GM12878 (cell line): ENCODE measurements at regions not wholly inside any gene's neighbourhood (a gene's known extent, or its start where the extent isn't known, plus 50 kb on each side); places are given as distances from the start of the nearest gene placed in this dataset.

Source experiments
- ATAC-seq: fragments of 200-7000 bp; cut with Tn5 transposase; 3 replicates; pipeline ENCODE4 v1.9.1; 2020; ENCODE audit warnings: mild to moderate bottlenecking, moderate library complexity
- BruUV-seq: library from RNA; stranded (reverse); fragments of 400-500 nt; replicated peaks from 2 replicates; lab custom pipeline; 2021; lab: Mats Ljungman, UMichigan
- CTCF ChIA-PET: fragments of 300-600 bp; sonication (Branson Sonifier 250); formaldehyde crosslinking; extraction: SDS; loops from one replicate; lab custom pipeline; 2021; ENCODE audit warnings: inconsistent platforms; lab: Yijun Ruan, JAX
- POLR2A ChIA-PET: fragments of 350-600 bp; formaldehyde crosslinking; extraction: SDS; loops from one replicate; lab custom pipeline; 2021; ENCODE audit warnings: inconsistent platforms; lab: Charles Lee
- RAD21 ChIA-PET: fragments of 300-600 bp; sonication (Branson Sonifier 250); formaldehyde crosslinking; loops from one replicate; lab custom pipeline; 2023; ENCODE audit warnings: antibody characterized with exemption; ENCODE audit not compliant: unreplicated experiment; lab: Charles Lee
- SMC1A ChIA-PET: fragments of 300-600 bp; sonication (Branson Sonifier 250); formaldehyde crosslinking; loops from one replicate; lab custom pipeline; 2023; ENCODE audit not compliant: unreplicated experiment, uncharacterized antibody; lab: Charles Lee
- DNase-seq: peaks from one replicate; pipeline ENCODE4 v3.0.0-alpha.2; 2011; ENCODE audit warnings: low read depth, low spot score
- FAIRE-seq: peaks from 3 replicates; lab custom pipeline; 2011; peaks lifted over from hg19 to GRCh38; lab: Jason Lieb, UNC
- H2AFZ ChIP-seq: 2 replicates; pipeline ENCODE4 v1.6.0; 2011; ENCODE audit warnings: low read depth, low read length, control low read depth; ENCODE audit not compliant: control insufficient read depth
- H3K27ac ChIP-seq: 2 replicates; pipeline ENCODE4 v1.5.1; 2011; ENCODE audit warnings: control low read depth; ENCODE audit not compliant: control insufficient read depth, insufficient read depth
- H3K27me3 ChIP-seq, 2 experiments: replicated peaks in 1 of 2; 2 replicates each; pipeline versions ENCODE4 v1.6.0 to v1.6.1; 2011; ENCODE audit warnings: low read length in 1 of 2; ENCODE audit not compliant: control insufficient read depth in 2 of 2, insufficient read depth in 2 of 2
- H3K36me3 ChIP-seq, 2 experiments: 2 replicates each; pipeline ENCODE4 v1.5.1; 2011; ENCODE audit warnings: low read length in 1 of 2; ENCODE audit not compliant: control insufficient read depth in 2 of 2, insufficient read depth in 2 of 2
- H3K4me1 ChIP-seq: 2 replicates; pipeline ENCODE4 v1.6.1; 2011; ENCODE audit warnings: mild to moderate bottlenecking, low read length, moderate library complexity, mixed read lengths; ENCODE audit not compliant: control insufficient read depth, insufficient read depth
- H3K4me2 ChIP-seq: 2 replicates; pipeline ENCODE4 v1.6.0; 2011; ENCODE audit warnings: control low read depth; ENCODE audit not compliant: control insufficient read depth, insufficient read depth
- H3K4me3 ChIP-seq: fragments of 200-600 bp; sonication (generic); 2 replicates; pipeline ENCODE4 v1.5.1; 2016
- H3K79me2 ChIP-seq: 2 replicates; pipeline ENCODE4 v1.6.0; 2011; ENCODE audit warnings: low read length; ENCODE audit not compliant: control insufficient read depth, insufficient read depth
- H3K9ac ChIP-seq: 2 replicates; pipeline ENCODE4 v1.8.0; 2011; ENCODE audit warnings: low read length, control low read depth, mixed read lengths; ENCODE audit not compliant: control insufficient read depth, insufficient read depth
- H3K9me3 ChIP-seq: replicated peaks from 3 replicates; pipeline ENCODE4 v1.5.1; 2011; ENCODE audit warnings: mild to moderate bottlenecking, low read length; ENCODE audit not compliant: control insufficient read depth, insufficient read depth
- H4K20me1 ChIP-seq: 2 replicates; pipeline ENCODE4 v1.6.0; 2011; ENCODE audit not compliant: control insufficient read depth, insufficient read depth
- EED ChIP-seq: sonication (generic); IDR thresholded peaks from 2 replicates; pipeline ENCODE4 v1.6.1; 2016; ENCODE audit warnings: antibody characterized with exemption, low read depth
- NKRF ChIP-seq: fragments of 450-650 bp; conservative IDR thresholded peaks from 2 replicates; pipeline ENCODE4 v1.6.1; 2017; ENCODE audit warnings: mild to moderate bottlenecking, moderate library complexity
- PAX5 ChIP-seq: IDR thresholded peaks from 2 replicates; pipeline ENCODE4 v1.6.1; 2011; ENCODE audit warnings: low read depth, low read length, borderline replicate concordance
- RAD21 ChIP-seq: IDR thresholded peaks from 2 replicates; pipeline ENCODE4 v1.6.1; 2011; ENCODE audit warnings: mild to moderate bottlenecking, low read depth, low read length, moderate library complexity; ENCODE audit not compliant: insufficient read depth
- RB1 ChIP-seq: fragments of 450-650 bp; formaldehyde crosslinking; IDR thresholded peaks from 2 replicates; pipeline ENCODE4 v1.6.1; 2017; ENCODE audit warnings: mild to moderate bottlenecking, borderline replicate concordance
- RUNX3 ChIP-seq: IDR thresholded peaks from 2 replicates; pipeline ENCODE4 v1.6.1; 2012; ENCODE audit warnings: low read length, inconsistent platforms
- SMC3 ChIP-seq: IDR thresholded peaks from 2 replicates; pipeline ENCODE4 v1.6.1; 2011; ENCODE audit warnings: low read length, improper control_type of control experiment, borderline replicate concordance
- SREBF1 ChIP-seq: IDR thresholded peaks from 2 replicates; pipeline ENCODE4 v1.6.1; 2012; ENCODE audit warnings: mild to moderate bottlenecking, low read length
- WGBS: methylation state at CpG from one replicate; pipeline ENCODE4 v1.1.6; 2016; ENCODE audit warnings: low lambda C conversion rate; ENCODE audit not compliant: insufficient replicate concordance, insufficient coverage; ENCODE audit errors: missing lambda C conversion rate; 5-methylcytosine and 5-hydroxymethylcytosine counted together
- in situ Hi-C: fragments of 300-500 bp; cut with MboI; formaldehyde crosslinking; loops from 9 replicates; pipeline ENCODE4 v1.14.3; 2018; ENCODE audit warnings: mixed read lengths
- intact Hi-C: fragments of 100-400 bp; cut with micrococcal nuclease; formaldehyde crosslinking; loops from one replicate; pipeline ENCODE4 v1.14.2; 2022; ENCODE audit not compliant: unreplicated experiment

DNA sequence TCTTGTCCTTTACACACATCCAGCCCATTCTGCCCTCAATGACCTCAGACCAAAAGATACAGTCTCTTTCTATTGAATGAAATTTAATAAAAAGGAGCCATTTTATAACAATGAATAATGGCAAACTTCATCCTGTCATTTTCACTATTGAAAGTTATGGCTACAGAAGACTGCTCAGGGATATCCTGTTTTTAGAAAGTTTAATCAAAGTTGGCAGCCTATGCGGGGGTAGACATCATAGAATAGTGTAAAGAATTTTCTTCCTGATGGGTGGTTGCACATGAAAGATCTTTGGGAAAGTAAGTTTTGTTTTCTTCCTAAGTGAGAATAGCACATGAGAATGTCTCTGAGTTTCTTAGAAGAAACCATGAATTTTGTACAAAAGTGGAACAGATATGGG is 670.4 kb upstream of the CDH6 start:
- Histone ChIP-seq H3K9me3 (no peaks in the 10 kb centered on the region), H3K4me1 (no peaks in the 10 kb centered on the region), H2AFZ (no peak overlapping the region), H3K4me3 (no peak overlapping the region), H3K27ac (no peak overlapping the region), H3K27me3 (no peaks in the 10 kb centered on the region), H3K36me3 (no peaks in the 10 kb centered on the region), H3K4me2 (no peak overlapping the region), H3K9ac (no peak overlapping the region), H3K79me2 (no peaks in the 10 kb centered on the region), H4K20me1 (no peaks in the 10 kb centered on the region)
- DNase-seq (no peak), ATAC-seq (no peak), FAIRE-seq (no peak)
- ChIA-PET RAD21 (no interaction called here), SMC1A (no interaction called here), CTCF (no interaction called here), POLR2A (no interaction called here)
- WGBS = 0% methylated on average over 1 of the region's 1 CpG
- intact Hi-C loops = no loop called here
- BruUV-seq = no TSS peak
- no peak for TF ChIP-seq RB1
- TF ChIP-seq EED = no peak
- no peak for TF ChIP-seq NKRF
- no peak for TF ChIP-seq RUNX3
- TF ChIP-seq PAX5 = no peak
- TF ChIP-seq RAD21 = no peak
- TF ChIP-seq SMC3 = no peak
- no peak for TF ChIP-seq SREBF1
- in situ Hi-C loops = no loop called here
